UCSD-AML1 (cell line): ENCODE measurements at regions not wholly inside any gene's neighbourhood (a gene's known extent, or its start where the extent isn't known, plus 50 kb on each side); places are given as distances from the start of the nearest gene placed in this dataset.

Source experiments
- DNase-seq: peaks from one replicate; lab custom pipeline; 2025; ENCODE audit not compliant: unreplicated experiment; lab: John Stamatoyannopoulos, UW

DNA sequence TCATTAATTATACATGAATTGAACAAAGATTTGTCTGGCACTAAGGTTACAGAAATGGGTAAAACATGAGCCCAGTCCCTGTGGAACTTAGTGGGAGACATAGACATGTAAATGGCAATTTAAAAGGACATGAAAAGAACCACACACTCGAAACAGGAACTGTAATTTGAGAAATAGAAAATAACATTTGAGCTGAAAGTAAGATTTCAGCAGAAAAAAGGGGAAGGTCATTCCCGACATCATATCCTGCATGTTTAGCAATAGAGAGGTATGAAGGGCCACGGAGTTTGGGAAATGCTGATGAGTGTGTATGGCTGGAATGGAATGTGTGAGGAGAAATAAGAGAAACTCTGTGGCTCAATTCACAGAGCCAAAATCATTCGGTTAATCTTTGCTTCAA is 175.4 kb upstream of the AHR start:
- no peak for DNase-seq

DNA sequence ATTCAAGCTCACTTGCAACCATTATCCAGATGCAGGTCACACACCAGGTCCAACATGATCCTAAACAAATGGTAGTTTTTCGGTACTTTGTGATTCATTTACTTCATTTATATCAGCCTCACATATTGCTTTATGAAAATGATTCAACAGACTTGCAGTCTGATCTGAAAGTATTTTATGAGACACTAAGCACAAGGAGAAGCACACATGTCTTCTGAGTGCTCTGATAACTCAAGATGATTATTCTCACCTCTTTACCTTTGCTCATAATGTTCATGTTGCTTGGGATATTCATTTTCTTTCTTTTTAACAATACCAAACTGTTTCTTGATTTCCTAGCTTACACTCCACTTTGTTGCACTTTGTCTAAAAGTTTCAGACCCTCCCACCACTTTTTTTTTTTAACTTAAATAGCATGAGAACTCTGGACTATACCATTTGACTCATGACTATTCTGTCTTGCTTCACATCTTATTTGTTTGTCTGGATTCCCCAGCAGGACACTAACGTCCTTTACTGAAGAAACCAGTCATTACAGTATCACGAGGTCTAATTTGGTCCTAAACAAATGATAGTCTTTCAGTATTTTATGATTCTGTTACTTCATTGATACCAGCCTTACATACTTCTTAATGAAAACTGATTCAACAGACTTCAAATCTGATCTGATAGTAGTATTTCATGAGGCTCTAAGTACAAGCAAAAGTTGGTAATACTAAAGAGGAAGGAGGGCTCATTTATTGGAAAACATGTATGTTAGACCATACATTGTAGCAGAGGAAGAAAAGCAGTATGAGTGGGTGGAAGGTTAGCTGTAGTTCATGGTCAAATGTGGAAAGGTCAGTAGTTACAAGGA is 171.8 kb upstream of the AHR start:
- no peak for DNase-seq

DNA sequence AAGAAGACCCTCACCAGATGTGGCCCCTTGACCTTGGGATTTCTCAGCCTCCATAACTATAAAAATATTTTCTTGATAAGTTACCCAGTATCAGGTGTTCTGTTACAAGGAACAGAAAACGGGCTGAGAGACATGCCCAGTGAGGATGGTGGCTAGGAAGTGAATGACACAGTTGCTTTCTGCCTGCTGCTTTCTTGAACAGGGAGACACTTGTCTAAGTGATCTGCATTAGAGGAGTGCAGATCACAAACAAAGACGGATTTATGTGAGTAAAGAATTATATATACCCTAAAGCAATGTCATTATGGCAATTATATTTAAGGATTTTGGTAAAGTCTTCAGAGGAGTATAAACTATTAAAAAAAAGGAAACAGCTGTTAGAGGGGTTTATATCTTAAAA is 169.2 kb upstream of the AHR start:
- DNase-seq: no peak

DNA sequence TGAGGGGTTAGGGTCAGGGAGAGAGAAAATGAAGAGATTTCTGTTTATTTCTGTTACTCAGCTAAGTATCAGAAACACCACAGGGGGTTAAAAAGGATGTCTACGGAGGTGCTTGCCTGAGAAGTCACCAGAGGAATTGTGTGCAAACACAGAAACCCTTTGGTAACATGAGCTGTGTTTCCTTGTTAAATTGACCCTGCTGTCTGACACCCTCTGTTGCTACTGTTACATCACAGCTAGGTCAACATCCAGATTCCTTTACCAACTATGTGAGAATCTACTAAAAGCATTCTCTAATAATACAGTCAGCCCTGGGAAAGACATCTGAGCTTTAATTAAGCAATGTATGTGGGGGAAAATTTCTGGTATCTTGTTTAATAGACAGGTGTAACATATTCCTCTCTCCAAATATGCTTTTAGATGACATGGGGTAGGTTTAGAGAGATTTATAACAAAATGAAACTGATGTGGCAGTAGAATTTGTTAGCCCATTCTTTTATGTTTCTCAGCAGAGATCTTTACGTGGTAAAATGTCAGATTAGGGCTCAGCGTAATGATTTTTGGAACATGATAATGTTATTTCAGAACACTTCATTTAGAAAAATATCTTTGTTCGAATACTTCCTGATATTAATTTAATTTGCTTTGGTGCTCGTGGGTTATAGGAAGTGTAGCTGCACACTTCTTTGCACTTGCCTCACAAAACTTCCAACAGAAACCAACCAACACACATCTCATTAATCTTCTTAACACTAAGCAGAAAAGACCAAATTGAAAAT is 168.0 kb upstream of the AHR start:
- no peak for DNase-seq

DNA sequence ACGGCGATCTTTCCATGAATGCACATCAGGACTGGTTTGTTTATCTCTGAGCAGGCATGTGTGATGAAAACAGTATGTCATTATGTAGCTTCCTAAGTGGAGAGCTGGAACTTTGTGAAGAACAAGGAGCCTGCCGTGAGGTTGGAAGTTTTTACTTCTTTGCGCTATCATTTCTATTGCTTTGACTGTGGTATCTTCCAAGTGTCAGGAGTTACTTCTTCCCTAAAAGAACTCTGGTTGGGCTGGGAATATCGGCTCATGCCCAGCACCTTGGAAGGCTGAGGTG is 167.4 kb upstream of the AHR start:
- DNase-seq: no peak

DNA sequence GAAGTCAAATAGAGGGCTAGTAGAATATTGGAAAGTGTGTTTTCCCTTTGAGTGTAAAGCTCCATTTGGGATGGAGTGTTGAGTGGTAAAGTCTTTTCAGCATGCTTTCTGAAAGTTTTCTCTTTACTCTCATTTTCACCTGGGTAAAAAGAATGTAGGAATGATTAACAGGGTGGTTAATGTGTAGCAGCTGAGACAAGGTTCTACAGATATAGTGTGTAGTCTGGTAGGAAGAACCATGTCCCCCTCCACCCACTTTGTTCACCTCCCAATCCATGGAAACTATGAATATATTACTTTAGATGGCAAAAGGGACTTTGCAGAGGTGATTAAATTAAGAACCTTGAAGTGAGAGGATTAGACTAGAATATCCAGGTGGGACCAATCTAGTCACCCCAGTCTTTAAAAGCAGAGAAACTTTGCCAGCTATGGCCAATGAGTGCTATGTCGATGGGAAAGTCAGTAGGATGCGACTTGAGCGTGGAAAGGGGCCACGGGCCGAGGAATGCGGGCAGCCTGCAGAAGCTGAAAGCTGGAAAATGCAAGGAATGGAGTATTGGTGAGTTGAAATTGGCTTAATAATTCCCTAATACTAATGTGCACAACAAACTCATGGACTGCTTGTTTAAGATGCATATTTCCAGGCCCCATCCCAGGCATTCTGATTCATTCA is 166.3 kb upstream of the AHR start:
- DNase-seq: no peak

DNA sequence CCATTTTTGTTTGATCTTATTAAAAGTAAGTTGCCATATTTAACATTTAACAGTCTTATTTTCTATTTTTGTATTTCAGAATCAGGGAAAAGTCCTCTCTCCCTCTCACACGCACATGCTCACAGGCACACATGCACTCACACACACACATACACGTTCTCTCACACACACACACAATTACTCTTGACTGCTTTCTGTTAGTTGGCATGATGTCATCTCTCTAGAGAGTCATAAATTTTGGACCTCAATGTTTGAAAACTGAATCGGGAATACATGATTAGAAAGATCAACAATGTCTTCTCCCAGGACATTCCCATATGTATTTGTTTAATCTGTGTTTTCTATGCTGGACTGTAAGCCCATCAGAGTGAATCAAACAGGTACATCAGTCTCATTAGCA is 165.7 kb upstream of the AHR start:
- DNase-seq: no peak

DNA sequence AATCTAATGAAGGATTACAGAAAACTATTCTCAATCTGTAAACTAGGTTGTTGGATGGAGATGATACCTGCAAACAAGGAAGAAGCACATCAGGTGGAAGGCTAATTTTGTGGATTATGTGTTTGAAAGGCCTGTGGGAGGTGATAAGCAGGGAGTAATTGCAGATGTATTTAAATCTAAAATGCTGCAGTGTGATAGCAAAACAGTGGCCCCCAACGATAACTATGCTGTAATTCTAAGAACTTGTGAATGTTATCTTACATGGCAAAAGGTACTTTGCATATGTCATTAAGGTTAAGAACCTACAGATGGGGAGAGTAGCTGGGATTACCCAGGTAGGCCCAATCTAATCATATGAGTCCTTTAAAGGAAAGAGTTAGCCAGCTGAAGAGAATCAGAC is 164.5 kb upstream of the AHR start:
- DNase-seq: no peak

DNA sequence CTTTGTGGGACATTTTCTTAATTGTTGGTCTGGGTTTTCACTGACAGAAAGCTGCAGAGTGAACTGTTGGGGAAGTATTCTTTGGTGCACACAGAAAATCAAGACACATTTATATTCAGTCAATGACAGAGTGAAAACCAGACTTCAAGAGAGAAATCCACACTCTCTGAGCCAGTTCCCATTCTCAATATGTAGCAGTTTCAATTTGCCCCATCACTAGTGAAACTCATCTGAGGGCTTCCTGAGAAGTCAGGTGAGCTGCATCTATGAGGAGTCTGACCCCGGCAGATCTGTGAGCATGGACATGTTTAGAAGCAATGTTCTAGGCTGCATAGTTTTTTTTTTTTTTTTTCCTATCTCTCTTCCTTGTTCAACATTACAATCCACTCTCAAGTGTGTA is 163.7 kb upstream of the AHR start:
- no peak for DNase-seq

DNA sequence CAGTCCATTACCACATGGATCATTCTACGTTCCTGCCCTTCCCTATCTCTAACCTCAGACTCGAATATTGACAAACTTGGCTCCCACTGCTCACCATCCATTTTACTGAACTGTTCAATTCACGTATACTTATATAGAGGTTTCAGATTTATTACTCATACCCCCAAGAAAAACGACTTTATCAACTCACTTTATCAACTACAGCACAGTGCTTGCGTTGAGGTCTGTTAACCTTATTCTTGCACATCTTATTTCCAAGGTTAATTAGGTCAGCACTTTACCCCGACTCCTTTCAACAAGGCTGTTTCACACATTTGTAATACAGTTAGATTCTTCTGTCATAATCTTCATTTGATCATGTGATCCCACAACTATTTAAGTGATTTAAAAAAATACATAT is 162.3 kb upstream of the AHR start:
- DNase-seq: no peak

DNA sequence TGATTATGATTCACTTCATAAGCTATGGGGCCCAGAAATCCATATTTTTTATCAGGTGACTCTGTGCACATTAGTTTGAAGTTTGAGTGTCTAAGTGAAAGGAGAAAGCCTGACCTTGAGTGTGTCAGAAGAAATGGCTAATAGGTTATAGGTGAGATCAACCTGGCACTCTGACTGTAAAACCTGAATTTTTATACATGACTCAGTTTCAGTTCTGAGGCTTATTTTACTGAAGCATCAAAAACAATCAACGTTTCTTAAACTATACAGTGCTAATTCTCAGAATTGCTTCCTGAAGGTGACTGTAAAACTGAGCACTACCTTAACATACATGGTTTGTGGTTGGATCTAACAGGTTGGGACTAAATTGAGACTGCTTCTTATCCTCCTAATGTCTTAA is 159.4 kb upstream of the AHR start:
- DNase-seq: no peak

DNA sequence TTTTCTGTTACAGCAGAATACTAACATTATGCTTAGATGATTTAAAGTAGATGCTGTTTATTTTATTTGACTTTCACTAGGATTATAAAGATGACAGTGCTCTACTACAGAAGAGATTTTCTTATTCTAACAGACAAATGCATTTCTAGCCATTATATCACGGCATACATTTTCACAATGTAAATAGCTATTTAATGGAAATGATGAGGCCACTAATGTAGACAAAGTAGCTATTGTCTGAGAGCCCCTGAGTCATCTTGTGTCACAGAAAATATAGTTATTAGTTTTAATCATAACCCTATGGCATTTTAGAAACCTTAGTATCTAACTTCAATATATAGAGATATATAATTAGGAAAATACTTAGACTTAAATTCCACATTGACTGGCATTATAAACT is 158.0 kb upstream of the AHR start:
- no peak for DNase-seq

DNA sequence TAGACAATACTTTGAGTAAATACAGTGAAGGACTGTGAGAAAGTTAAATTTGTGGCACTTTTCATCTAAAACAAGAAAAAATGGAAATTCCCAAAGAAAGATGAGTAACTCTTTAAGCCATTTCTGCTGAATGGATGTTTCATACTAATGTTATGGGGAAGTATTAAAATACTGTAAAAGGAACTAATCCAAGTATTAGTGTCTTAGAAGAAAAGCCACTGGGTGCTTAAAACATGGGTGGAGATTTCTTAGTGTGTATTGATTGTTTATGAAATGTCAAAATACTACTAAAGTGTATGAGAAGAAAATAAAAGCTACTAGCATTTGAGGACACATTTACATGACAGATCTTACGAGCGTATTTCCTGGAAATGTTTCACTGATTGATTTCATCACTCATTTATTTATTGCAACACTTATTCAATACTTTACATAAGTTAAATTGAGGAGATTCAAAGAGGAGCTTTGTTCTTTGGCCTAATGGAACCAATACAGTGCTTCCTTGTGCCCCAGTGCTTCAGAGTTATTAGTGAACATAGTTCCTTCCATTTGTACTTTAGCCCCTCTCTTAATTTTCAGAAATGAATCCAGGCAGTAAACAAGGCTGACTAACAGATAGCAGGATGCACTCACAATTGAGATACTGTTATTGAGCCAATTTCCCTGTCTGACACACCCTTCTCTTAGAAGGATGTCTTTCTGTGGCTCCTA is 155.5 kb upstream of the AHR start:
- DNase-seq: no peak

DNA sequence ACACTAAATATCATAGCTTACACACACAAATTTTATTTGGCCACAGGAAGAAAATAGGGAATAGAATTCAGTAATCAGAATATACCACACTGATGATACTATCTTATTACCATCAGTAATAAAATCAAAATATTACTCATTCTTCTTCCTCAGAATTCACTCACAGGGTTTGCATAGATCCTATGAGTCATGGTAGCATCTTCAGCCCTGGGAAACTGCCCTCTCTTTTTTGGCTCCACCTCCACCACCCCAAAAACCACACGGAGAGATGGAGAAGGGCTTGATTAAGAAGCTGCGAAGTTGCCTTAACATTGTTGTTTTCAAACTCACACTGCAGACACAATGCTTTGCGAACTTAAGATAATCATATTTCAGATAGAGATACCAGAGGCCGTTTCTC is 154.1 kb upstream of the AHR start:
- no peak for DNase-seq

DNA sequence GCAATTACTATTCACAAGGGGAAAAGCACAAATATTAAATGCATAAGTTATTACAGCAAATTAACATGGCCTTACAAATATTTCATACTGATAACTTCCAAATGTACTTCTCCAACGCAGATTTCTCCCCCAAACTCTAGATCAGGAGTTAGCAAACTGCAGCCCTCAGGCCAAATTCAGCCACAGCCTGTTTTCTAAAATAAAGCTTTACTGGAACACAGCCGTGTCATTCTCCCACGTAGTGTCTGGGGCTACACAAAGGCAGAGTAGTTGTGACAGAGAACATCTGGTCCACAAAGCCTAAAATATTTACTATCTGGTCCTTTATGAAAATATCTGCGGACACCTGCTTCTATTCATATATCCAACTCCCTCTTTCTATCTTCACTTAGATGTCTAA is 151.8 kb upstream of the AHR start:
- no peak for DNase-seq

DNA sequence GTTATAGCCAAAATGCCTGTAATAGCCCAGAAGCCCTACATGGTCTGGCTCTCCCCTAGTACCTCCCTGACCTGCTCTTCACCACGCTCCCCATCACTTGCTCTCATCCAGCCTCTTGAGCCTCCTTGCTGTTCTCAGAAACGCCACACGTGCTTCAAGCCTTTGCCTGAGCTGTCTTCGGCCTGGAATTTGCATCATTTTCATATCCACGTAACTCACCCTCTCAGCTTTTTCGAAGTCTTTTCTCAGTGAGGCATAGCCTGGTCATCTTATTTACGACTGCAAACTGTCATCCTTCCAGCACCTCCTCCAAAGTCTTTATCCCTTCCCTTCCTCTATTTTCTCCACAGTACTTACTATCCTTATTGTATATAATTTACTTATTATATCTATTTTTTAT is 151.0 kb upstream of the AHR start:
- DNase-seq: no peak

DNA sequence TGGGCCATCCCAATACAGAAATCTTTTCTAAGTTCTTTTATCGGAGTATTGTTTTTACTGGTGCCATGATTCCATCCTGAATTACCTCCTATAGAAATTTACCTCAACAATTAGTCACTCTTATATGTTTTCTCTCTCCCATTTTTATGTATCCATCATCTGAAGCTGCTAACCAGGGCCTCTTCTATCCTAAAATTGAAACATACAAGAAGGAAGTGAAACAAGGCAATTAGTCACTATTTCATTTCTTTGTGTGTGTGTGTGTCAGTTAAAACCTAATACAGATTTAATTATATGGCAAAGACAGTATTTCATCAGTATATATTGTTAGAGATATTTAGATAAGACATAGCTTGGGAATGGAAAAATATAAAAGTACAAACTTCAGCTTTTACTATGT is 148.4 kb upstream of the AHR start:
- DNase-seq: no peak

DNA sequence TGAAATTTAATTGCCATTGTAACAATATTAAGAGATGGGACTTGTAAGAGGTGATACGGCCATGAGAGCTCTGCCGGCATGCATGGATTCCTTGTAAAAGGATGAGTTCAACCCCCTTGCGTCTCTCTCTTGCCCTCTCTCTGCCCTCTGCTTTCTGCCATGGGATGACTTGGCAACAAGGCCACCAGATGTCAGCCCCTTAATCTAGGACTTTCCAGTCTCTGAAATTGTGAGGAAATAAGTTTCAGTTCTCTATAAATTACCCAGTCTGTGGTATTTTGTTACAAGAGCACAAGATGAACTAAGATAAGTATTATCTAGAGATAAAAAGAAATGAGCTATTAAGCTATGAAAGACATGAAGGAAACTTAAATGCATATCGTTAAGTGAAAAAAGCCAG is 145.7 kb upstream of the AHR start:
- DNase-seq: no peak

DNA sequence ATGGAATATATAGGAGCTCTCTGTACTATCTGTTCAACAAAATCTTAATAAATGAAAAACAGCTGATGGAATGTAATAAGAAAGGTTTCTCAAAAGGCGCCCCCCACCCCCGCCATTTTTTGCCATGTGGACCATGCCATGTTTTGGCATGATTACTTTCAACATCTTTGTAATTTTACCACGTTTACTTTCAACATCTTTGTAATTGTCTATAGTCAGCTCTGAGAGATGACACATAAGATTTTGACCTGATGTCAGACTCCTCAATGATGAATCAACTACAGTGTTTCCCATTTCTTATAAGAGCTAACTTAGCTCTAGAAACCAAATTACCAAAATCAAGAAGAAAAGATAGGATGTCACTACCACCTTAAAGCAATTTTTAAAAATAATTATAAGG is 144.9 kb upstream of the AHR start:
- DNase-seq: no peak

DNA sequence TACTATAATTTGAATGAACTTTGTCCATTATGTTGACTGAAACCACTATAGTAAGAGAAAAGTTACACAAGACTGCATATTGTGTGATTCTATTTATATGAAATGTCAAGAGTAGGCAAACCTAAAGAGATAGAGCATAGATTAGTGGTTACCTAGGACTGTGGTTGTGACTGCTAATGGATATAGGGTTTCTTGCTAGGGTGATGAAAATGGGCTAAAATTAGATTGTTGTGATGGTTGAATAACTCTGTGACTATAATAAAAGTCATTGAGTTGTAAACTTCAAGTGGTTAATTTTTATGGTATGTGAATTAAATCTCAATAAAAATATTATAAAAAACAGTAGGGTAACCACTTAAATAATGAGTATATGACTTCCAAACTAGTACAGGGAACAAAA is 142.9 kb upstream of the AHR start:
- DNase-seq: no peak

DNA sequence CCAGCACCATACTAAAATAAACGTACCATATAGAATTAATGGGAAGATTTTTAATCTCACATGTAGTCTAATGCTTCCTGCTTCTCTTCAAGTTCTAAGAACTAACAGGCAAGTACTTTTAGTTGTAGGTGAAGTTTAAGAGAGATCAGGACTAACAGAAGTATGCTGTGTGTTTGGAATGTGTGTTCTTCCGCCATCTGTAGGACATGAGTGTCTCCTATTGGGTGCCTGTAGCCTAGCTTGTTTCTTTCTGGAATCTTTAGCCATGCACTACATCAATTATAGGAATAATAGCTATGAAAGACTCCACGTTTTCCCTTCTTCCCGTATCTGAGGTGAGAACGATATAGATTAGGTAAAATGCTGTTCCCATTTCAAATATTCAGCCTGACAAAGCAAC is 140.2 kb upstream of the AHR start:
- DNase-seq: no peak
